Left lobe of liver (tissue), 2 donors: ENCODE measurements at regions not wholly inside any gene's neighbourhood (a gene's known extent, or its start where the extent isn't known, plus 50 kb on each side); places are given as distances from the start of the nearest gene placed in this dataset.
"Not testable (repeated sequence)": the region's sequence is repeated elsewhere in the genome, so short reads cannot be mapped to it uniquely, and the experiment has no call there.

Source experiments
- ATAC-seq: fragments of 200-7000 bp; cut with Tn5 transposase; one replicate; pipeline ENCODE4 v1.9.1; 2020; ENCODE audit warnings: mild to moderate bottlenecking, moderate library complexity
- DNase-seq: peaks from one replicate; pipeline ENCODE4 v3.0.0-alpha.2; 2020; ENCODE audit warnings: low spot score
- donor health status: DM: no; HTN: no; CAD: no; lungs with moderate emphysema.
- donor health status: DM: no; HTN: yes; CAD: no.

GRCh38 chr6:120553353-120553752, 780.9 kb downstream of the TBC1D32 start:
- no peak for ATAC-seq
- DNase-seq = no peak

GRCh38 chr6:120545353-120545752, 788.9 kb downstream of the TBC1D32 start:
- DNase-seq (no peak), ATAC-seq (no peak)

GRCh38 chr6:120534954-120535353, 799.3 kb downstream of the TBC1D32 start:
- no peak for DNase-seq
- no peak for ATAC-seq

GRCh38 chr6:120526576-120526975, 807.7 kb downstream of the TBC1D32 start:
- ATAC-seq (no peak), DNase-seq (no peak)

- ATAC-seq = no peak
- DNase-seq = no peak
Measured at GRCh38 chr6:120514544-120514943, 819.7 kb downstream of the TBC1D32 start.

- ATAC-seq = no peak
- no peak for DNase-seq
Measured at GRCh38 chr6:120511712-120512111, 822.6 kb downstream of the TBC1D32 start.

GRCh38 chr6:120498711-120499110, 835.6 kb downstream of the TBC1D32 start:
- no peak for ATAC-seq
- no peak for DNase-seq

GRCh38 chr6:120496661-120497060, 837.6 kb downstream of the TBC1D32 start:
- ATAC-seq (no peak), DNase-seq (no peak)

GRCh38 chr6:120493505-120493904, 840.8 kb downstream of the TBC1D32 start:
- ATAC-seq (no peak), DNase-seq (no peak)

GRCh38 chr6:120489941-120490340, 844.3 kb downstream of the TBC1D32 start:
- DNase-seq (no peak), ATAC-seq (no peak)

GRCh38 chr6:120484146-120484545, 850.1 kb downstream of the TBC1D32 start:
- ATAC-seq (no peak), DNase-seq (no peak)

- no peak for DNase-seq
- ATAC-seq = no peak
Measured at GRCh38 chr6:120478650-120479049, 855.6 kb downstream of the TBC1D32 start.

GRCh38 chr6:120473804-120474203, 860.5 kb downstream of the TBC1D32 start:
- ATAC-seq (no peak), DNase-seq (no peak)

GRCh38 chr6:120468486-120468885, 865.8 kb downstream of the TBC1D32 start:
- DNase-seq (no peak), ATAC-seq (no peak)

- DNase-seq = no peak
- ATAC-seq = no peak
Measured at GRCh38 chr6:120451508-120451907, 882.8 kb downstream of the TBC1D32 start.

GRCh38 chr6:120447605-120448004, 886.7 kb downstream of the TBC1D32 start:
- ATAC-seq (no peak), DNase-seq (no peak)

- not testable (repeated sequence) for DNase-seq, ATAC-seq
Measured at GRCh38 chr6:120432840-120433239, 901.4 kb downstream of the TBC1D32 start.

- DNase-seq (no peak), ATAC-seq (no peak)
Measured at GRCh38 chr6:120431841-120432240, 902.4 kb downstream of the TBC1D32 start.

- no peak for ATAC-seq
- DNase-seq = no peak
Measured at GRCh38 chr6:120411394-120411793, 922.9 kb downstream of the TBC1D32 start.

GRCh38 chr6:120410586-120410985, 923.7 kb downstream of the TBC1D32 start:
- DNase-seq (no peak), ATAC-seq (no peak)

GRCh38 chr6:120407696-120408095, 926.6 kb downstream of the TBC1D32 start:
- DNase-seq (no peak), ATAC-seq (no peak)

GRCh38 chr6:120405947-120406346, 928.3 kb downstream of the TBC1D32 start:
- no peak for DNase-seq
- no peak for ATAC-seq

- DNase-seq (no peak), ATAC-seq (no peak)
Measured at GRCh38 chr6:120395784-120396183, 938.5 kb downstream of the TBC1D32 start.

GRCh38 chr6:120395330-120395729, 939.0 kb downstream of the TBC1D32 start:
- DNase-seq (no peak), ATAC-seq (no peak)
